ENCODE measurements at regions not wholly inside any gene's neighbourhood (a gene's known extent, or its start where the extent isn't known, plus 50 kb on each side); places are given as distances from the start of the nearest gene placed in this dataset.
A peak's percentile ranks its signal among the peaks of the same experiment; 100 is the strongest.
"Not testable (repeated sequence)": the region's sequence is repeated elsewhere in the genome, so short reads cannot be mapped to it uniquely, and the experiment has no call there.

DNA sequence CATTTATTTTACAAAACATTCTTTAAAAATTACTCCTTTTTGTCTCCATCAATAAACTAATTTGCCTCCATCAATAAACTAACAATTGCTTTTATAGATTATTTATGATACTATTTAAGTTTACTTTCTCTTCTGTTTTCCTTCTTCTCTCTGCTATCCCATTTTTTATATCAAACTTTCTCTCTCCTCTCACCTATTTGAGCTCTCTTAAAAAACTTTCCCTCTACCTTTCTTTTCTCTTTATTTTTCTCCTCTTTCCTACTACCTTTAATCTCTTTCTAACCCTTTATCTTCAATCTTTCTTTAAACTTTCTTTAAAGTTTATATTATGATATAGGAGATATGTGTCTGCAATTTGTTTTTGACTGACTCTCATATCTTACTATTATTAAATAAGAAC is 566.4 kb downstream of the DACH1 start:
- DNase-seq, result no peak

DNA sequence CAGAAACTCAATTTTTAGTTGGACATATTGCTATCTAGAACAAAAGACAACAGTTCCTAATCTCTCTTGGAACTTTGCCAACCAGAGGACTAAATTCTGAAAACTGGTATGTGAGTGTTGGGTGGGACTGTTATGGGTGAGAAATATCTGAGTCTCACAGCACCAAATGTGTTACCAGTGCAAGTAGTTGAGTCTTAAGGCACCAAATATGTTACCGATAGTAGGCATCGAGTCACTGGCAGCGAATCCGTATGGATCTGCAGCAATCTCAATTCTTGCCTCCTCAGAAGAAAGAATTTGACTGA is 575.2 kb downstream of the DACH1 start:
- DNase-seq, result no peak

GRCh38 chr13:71290963-71291841 is 575.8 kb downstream of the DACH1 start:
- DNase-seq, result peak; percentile 53

DNA sequence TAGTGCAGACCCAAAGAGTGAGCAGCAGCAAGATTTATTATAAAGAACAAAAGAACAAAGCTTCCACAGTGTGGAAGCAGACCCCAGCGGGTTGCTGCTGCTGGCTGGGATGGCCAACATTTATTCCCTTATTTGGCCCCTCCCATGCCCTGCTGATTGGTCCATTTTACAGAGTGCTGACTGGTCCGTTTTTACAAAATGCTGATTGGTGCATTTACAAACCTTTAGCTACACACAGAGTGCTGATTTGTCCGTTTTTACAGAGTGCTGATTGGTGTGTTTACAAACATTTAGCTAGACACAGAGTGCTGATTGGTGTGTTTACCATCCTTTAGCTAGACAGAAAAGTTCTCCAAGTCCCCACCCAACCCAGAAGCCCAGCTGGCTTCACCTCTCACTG is 577.0 kb downstream of the DACH1 start:
- not testable (repeated sequence) for DNase-seq

GRCh38 chr13:71285700-71286099 is 581.3 kb downstream of the DACH1 start:
- peak; percentile 25 for DNase-seq

DNA sequence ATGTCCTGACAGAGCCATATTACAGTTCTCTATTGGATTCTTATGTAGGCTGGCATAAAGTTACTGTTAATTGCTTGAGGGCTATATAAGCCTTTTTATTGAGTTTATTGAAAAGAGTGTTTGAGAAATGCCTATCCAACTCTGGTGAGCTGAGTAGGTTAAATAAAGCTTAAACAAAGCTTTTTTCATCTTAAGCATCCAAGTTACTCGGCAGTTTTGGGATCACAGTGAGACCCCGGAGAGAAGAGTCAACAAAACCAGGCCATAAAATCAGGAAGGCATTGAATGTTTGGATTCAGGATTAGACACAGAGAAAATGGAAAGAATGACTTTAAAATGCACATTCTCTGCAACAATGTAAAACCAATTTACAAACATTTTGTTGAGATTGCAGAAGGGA is 588.5 kb downstream of the DACH1 start:
- no peak for DNase-seq

DNA sequence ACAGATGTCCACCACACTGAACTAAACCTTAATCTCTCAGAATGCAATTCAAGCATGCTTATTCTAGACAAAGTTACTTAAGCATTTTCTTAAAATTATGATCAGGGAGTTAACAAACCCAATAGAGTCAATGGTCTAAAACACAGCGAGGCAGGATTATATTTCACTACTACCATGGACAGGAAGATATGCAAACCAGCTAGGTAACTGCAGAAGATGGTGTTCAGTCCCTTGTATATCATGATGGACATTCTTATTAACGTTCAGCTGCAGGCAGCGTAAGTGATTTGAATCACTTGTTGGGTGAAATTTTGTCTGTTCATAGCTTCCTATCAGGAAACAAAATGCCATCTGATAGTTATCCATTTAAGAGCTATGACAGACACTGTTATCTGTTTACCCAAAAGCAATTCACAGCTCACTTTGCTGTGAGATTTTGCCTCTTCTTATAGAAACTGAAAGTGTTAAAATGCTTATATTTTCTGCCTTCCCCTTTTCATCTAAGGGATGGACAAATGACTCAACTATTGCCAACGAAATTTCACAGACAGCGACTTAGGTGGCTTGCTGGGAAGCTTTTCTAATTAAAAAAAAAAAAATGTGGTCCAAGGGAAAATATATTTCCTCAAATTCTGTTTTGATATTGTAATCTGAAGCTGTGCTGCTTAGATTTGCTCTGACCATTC is 591.9 kb downstream of the DACH1 start:
- no peak for DNase-seq

GRCh38 chr13:71261256-71261655 is 605.7 kb downstream of the DACH1 start:
- no peak for DNase-seq

DNA sequence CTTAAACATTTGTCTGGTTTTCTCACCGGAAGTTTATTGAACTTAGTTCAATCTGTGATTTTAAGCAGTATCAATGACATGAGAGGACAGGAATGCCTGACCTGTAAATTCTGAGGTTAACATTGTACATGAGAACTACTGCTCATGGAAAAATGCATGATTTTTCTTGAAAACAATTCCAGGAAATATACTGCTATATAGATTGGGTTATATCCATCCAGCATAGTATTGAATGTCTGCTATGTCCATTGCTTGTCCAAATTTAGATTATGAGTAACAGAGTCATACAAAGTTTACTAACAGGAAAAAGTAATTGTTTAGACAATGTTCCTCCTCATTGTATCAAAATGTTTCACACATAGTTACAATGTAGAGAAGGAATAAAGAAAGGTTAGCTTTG is 606.8 kb downstream of the DACH1 start:
- DNase-seq, result no peak

DNA sequence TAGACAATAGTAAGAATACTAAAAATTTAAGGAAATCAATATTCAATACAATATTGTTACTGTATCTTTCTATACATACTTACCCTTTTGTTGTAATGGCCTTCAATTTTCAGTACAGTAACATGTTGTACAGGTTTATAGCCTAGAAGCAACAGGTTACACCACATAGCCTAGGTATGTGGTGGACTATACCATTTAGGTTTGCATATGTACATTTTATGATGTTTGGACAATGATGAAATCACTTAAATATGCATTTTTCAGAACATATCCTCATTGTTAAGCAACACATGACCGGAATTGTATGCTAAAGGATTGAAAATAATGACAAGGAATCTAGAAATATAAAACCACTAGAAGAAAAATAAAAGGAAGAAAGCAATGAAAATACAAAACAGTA is 611.4 kb downstream of the DACH1 start:
- no peak for DNase-seq

DNA sequence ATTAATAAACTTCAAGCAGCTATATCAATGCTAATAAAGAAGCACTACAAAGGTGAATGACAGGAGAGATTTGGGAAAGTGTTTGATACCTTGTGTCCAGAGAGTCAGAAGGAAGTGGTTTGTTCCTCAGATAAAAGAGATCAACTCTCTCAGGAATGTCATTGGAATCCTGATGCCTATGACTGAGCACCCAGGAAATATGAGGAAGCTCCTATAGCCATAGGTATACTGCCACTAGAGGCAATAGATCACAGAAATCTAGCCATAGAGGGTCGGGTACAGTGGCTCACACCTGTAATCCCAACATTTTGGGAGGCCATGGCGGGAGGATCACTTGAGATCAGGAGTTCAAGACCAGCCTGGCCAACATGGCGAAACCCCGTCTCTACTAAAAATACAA is 612.6 kb downstream of the DACH1 start:
- no peak for DNase-seq

- DNase-seq, result no peak
Measured at GRCh38 chr13:71252184-71252704, 614.8 kb downstream of the DACH1 start.

GRCh38 chr13:71251292-71251951 is 615.6 kb downstream of the DACH1 start:
- DNase-seq, result no peak

- no peak for DNase-seq
Measured at GRCh38 chr13:71249011-71249410, 618.0 kb downstream of the DACH1 start.

GRCh38 chr13:71244161-71244560 is 622.8 kb downstream of the DACH1 start:
- no peak for DNase-seq

DNA sequence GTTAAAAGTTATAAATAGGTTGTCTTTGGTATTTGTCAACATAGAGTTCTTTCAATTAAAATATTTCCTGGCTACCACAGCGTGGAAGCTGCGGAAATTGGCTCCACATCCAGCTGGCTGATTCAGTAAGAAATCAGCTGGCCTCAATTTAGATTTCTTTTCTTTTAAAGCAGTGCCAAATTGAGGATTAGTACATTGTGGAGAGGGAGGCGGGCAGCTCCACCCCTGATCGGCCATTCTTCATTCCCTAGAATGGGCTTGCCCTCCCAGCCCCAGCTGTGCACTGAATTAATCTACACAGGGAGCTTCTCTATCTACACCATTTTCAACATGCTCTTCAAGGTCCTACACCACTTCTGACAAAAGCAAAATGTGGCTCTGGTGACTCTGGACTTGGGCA is 624.8 kb downstream of the DACH1 start:
- no peak for DNase-seq

- DNase-seq, result no peak
Measured at GRCh38 chr13:71240911-71241310, 626.1 kb downstream of the DACH1 start.

DNA sequence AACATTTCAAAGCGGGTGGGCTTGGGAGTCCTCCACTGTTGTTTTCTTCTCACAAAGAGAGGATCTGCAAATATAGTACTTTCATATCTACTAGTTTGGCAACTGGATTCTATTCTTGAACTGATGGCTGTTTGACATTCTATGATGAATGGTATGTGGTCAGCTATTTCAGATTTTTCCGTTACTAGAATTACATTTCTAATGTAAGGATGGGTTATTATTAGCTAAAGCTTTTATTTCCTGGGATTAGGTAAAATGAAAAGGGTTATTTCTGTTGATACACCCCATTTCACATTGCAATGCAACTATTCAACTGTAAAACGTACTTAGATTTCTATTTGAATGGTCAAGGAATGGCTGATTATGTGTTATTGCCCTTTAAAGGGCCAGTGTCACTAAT is 629.7 kb downstream of the DACH1 start:
- no peak for DNase-seq

GRCh38 chr13:71219698-71220415 is 647.1 kb downstream of the DACH1 start:
- no peak for DNase-seq

GRCh38 chr13:71218960-71219359 is 648.0 kb downstream of the DACH1 start:
- no peak for DNase-seq

DNA sequence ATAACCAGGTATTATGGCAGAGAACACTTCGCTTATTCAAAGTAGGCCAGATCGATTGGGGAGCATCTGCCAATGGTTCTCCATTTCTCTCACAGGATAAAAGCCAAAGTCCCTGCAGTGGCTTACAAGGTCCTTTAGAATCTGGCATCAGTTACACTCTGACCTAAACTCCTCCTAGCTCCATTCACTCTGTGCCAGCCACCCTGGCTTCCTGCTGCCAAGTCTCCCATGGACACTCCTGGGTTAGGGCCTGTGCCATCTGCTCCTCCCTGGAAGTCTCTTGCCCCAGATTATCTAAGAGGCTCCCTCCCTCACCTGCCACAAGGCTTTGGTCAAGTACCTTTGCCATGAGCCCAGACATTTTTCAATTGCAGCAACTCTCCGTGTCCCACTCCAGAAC is 649.2 kb downstream of the DACH1 start:
- DNase-seq, result no peak

GRCh38 chr13:71214821-71215220 is 652.2 kb downstream of the DACH1 start:
- DNase-seq, result no peak

DNA sequence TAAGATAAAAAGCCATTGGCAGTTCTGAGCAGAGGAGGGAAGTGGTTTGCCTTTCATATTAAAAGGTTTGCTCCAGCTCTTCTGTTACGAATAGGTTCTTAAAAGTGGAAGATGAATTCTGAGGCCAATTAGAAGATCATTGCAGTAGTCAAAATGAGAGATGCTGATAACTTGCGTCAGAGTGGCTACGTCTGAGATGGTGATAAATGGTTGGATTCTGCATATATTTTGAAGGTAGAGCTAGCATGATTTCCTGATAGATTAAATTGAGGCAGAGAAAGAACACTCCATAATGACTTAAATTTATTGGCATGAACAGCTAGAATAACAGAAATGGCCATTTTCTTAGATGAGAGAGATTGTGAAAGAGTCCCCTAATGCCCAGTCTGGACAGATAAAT is 652.6 kb downstream of the DACH1 start:
- DNase-seq, result no peak
